ENCODE measurements at regions not wholly inside any gene's neighbourhood (a gene's known extent, or its start where the extent isn't known, plus 50 kb on each side); places are given as distances from the start of the nearest gene placed in this dataset.

GRCh38 chr4:17296921-17297890 lies 214.7 kb downstream of the QDPR start:
- no peak overlapping the region for H3K4me3 ChIP-seq (ENCODE audit: control insufficient read depth, low read depth, low read length)
- no peak for TF ChIP-seq CTCF (IDR thresholded peaks at IDR 0.05; ENCODE audit: control insufficient read depth, insufficient read depth, low read depth, low read length, missing control alignments)
- DNase-seq (ENCODE audit: low read depth), result no peak

- no peak for DNase-seq (ENCODE audit: low read depth)
- no peak overlapping the region for H3K4me3 ChIP-seq (ENCODE audit: control insufficient read depth, low read depth, low read length)
- no peak for TF ChIP-seq CTCF (IDR thresholded peaks at IDR 0.05; ENCODE audit: control insufficient read depth, insufficient read depth, low read depth, low read length, missing control alignments)
Observed at GRCh38 chr4:17293901-17294300, 218.0 kb downstream of the QDPR start.

GRCh38 chr4:17288151-17288550 lies 223.7 kb downstream of the QDPR start:
- no peak overlapping the region for H3K4me3 ChIP-seq (ENCODE audit: control insufficient read depth, low read depth, low read length)
- DNase-seq (ENCODE audit: low read depth), result no peak
- TF ChIP-seq CTCF (IDR thresholded peaks at IDR 0.05; ENCODE audit: control insufficient read depth, insufficient read depth, low read depth, low read length, missing control alignments), result no peak

DNA sequence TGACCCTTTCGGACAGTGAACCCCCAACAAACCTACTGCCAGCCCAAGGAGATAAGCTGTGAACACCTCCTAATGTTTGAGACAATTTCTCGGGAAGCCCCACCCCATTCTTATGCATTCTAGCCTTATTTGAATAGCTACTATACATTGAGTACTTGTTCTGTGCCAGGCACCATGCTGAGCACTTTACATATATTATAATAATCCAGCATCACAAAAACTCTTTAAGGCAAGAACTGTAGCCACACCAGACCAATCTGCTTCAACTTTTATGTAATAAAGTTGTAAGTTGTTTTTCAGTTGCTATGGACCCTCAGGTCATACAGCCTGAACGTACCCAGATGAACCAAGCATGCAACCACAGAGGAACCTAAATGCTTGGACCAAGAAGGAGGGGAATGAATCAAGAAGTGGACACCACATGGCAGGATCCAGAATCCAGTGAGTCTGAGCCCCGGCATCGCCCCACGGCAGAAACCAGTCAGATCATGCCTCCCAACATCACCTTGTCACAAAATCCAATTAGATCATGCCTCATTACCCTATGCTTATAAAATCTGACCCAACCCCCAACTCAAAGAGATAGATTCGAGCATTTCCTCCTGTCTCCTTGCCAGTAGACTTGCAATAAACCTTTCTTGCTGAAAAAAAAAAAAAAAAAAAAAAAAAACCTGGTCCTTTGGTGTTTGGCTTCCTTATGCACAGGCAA lies 225.0 kb downstream of the QDPR start:
- DNase-seq (ENCODE audit: low read depth), result no peak
- TF ChIP-seq CTCF (IDR thresholded peaks at IDR 0.05; ENCODE audit: control insufficient read depth, insufficient read depth, low read depth, low read length, missing control alignments), result no peak
- H3K4me3 ChIP-seq (ENCODE audit: control insufficient read depth, low read depth, low read length), result no peak overlapping the region

- DNase-seq (ENCODE audit: low read depth), result no peak
- no peak for TF ChIP-seq CTCF (IDR thresholded peaks at IDR 0.05; ENCODE audit: control insufficient read depth, insufficient read depth, low read depth, low read length, missing control alignments)
- no peak overlapping the region for H3K4me3 ChIP-seq (ENCODE audit: control insufficient read depth, low read depth, low read length)
Observed at GRCh38 chr4:17285747-17286146, 226.1 kb downstream of the QDPR start.

DNA sequence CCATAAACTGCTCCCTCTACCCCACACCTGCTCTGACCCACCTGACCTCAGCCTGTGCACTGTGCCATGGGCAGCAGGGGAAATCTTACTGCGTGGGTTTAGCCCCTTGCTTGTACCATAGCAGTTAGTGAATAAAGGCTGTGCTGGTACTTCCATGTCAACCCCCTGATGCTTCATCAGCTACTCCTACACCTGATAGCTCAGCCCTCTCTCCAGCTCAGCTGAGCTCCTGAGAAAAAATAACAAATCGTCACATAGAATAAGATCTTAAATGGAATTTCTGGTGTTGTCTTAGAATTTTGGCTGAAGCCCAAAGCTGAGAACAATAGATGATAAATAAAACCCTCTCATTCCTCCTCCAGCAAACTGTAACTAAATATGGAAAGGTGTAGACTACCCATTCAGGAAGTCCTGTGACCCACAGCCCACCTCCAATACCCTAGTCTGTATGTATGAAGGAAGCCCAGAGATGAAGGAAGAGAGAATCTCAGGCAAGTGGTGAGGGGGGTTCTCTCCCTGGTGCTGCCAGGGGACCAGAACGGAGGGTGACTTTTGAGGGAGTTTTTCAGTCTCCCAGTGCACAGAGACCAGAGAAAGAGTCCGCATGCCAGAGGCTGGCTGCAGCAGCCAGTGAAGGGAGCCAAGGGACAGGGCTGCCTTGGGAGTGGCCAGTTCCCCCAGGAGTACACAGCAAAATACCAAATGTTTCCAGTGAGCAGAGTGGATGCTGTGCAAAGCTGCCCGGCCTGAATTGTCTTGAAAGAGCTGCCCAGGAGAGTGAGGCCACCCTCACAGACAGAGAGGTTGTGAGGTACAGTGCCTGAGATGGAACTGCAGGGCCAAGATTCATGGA lies 227.3 kb downstream of the QDPR start:
- H3K4me3 ChIP-seq (ENCODE audit: control insufficient read depth, low read depth, low read length), result no peak overlapping the region
- TF ChIP-seq CTCF (IDR thresholded peaks at IDR 0.05; ENCODE audit: control insufficient read depth, insufficient read depth, low read depth, low read length, missing control alignments), result no peak
- DNase-seq (ENCODE audit: low read depth), result no peak

Measured in AG09309 (cell line).